AG09309 (cell line): ENCODE measurements at regions not wholly inside any gene's neighbourhood (a gene's known extent, or its start where the extent isn't known, plus 50 kb on each side); places are given as distances from the start of the nearest gene placed in this dataset.

Experiments used
- DNase-seq: peaks from one replicate; pipeline ENCODE4 v3.0.0-alpha.2; 2010; ENCODE audit warnings: low read depth
- H3K4me3 ChIP-seq: 2 replicates; pipeline ENCODE4 v1.5.1; 2011; ENCODE audit warnings: mild to moderate bottlenecking, low read depth, low read length, moderate library complexity; ENCODE audit not compliant: control insufficient read depth
- TF ChIP-seq, protein P1 (sequence below): IDR thresholded peaks from 2 replicates; pipeline ENCODE4 v1.5.1; 2011; ENCODE audit warnings: mild to moderate bottlenecking, low read depth, low read length, inconsistent platforms; ENCODE audit not compliant: insufficient read depth, control insufficient read depth; ENCODE audit errors: missing control alignments

- TF ChIP-seq, protein P1, sequence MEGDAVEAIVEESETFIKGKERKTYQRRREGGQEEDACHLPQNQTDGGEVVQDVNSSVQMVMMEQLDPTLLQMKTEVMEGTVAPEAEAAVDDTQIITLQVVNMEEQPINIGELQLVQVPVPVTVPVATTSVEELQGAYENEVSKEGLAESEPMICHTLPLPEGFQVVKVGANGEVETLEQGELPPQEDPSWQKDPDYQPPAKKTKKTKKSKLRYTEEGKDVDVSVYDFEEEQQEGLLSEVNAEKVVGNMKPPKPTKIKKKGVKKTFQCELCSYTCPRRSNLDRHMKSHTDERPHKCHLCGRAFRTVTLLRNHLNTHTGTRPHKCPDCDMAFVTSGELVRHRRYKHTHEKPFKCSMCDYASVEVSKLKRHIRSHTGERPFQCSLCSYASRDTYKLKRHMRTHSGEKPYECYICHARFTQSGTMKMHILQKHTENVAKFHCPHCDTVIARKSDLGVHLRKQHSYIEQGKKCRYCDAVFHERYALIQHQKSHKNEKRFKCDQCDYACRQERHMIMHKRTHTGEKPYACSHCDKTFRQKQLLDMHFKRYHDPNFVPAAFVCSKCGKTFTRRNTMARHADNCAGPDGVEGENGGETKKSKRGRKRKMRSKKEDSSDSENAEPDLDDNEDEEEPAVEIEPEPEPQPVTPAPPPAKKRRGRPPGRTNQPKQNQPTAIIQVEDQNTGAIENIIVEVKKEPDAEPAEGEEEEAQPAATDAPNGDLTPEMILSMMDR, result no peak
- no peak overlapping the region for H3K4me3 ChIP-seq
- no peak for DNase-seq
Observed at GRCh38 chr12:111174251-111174960, 194.5 kb downstream of the PHETA1 start.

GRCh38 chr12:111173836-111174235 is 195.1 kb downstream of the PHETA1 start:
- no peak for DNase-seq
- no peak overlapping the region for H3K4me3 ChIP-seq
- TF ChIP-seq, protein P1, result no peak

- no peak for DNase-seq
- H3K4me3 ChIP-seq, result no peak overlapping the region
- TF ChIP-seq, protein P1, result no peak
Observed at GRCh38 chr12:111173391-111173790, 195.5 kb downstream of the PHETA1 start.

DNA sequence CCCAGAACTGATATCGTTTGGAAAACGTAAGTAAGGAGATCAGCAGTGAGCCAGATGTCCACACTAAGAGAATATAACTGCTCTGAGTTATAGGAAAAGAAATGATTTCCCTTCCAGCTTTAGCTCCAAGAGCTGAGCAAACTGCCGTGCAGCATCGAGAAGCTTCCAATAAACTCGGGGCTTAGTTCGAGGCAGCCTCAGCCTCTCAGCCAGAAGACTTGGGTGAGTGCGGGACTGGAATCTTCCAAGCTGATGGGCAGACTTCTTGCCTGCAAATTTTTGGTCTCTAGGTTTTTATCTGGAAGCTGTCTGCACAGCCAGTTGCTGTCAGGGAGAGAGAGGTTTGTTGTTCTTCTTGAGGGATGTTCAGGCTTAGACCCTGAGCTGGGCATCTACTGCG is 196.1 kb downstream of the PHETA1 start:
- no peak overlapping the region for H3K4me3 ChIP-seq
- TF ChIP-seq, protein P1, result no peak
- no peak for DNase-seq

GRCh38 chr12:111171832-111172231 is 197.1 kb downstream of the PHETA1 start:
- no peak overlapping the region for H3K4me3 ChIP-seq
- TF ChIP-seq, protein P1, result no peak
- DNase-seq, result no peak

- TF ChIP-seq, protein P1, result no peak
- no peak for DNase-seq
Observed at GRCh38 chr12:111171345-111171744, 197.6 kb downstream of the PHETA1 start.

More at GRCh38 chr12:111171345-111171744, 197.6 kb downstream of the PHETA1 start:
- no peak overlapping the region for H3K4me3 ChIP-seq
